ENCODE measurements at regions not wholly inside any gene's neighbourhood (a gene's known extent, or its start where the extent isn't known, plus 50 kb on each side); places are given as distances from the start of the nearest gene placed in this dataset.

DNA sequence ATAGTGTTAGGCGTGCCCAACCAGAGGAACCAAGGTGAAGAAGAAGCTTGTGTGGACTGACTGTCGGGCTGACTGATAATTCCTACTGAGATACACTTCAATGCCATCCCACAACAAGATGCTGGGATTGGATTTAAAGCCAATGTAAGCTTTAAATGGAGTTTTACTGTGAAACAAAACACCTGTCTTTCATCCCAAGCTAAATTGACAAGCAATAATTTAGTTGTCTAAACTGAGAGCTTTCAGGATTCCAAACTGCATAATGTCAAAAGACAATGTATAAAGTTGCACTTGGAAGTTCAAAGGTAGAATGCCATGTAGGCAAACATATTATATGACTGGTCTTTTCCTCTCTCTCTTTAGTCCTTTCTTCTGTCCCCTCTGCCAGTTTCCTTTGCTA is 1025.3 kb upstream of the FANCL start:
- H3K27me3 ChIP-seq (ENCODE audit: low read length): no peaks in the 10 kb centered on the region
- no peaks in the 10 kb centered on the region for H3K36me3 ChIP-seq (ENCODE audit: low read length)
- no peaks in the 10 kb centered on the region for H3K79me2 ChIP-seq (ENCODE audit: insufficient read depth, low read length)
- TF ChIP-seq, protein P1, sequence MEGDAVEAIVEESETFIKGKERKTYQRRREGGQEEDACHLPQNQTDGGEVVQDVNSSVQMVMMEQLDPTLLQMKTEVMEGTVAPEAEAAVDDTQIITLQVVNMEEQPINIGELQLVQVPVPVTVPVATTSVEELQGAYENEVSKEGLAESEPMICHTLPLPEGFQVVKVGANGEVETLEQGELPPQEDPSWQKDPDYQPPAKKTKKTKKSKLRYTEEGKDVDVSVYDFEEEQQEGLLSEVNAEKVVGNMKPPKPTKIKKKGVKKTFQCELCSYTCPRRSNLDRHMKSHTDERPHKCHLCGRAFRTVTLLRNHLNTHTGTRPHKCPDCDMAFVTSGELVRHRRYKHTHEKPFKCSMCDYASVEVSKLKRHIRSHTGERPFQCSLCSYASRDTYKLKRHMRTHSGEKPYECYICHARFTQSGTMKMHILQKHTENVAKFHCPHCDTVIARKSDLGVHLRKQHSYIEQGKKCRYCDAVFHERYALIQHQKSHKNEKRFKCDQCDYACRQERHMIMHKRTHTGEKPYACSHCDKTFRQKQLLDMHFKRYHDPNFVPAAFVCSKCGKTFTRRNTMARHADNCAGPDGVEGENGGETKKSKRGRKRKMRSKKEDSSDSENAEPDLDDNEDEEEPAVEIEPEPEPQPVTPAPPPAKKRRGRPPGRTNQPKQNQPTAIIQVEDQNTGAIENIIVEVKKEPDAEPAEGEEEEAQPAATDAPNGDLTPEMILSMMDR (IDR thresholded peaks at IDR 0.05; ENCODE audit: insufficient read depth, low read length, poor library complexity, severe bottlenecking): no peak
- no peak for TF ChIP-seq EZH2phosphoT487 (conservative IDR thresholded peaks at IDR 0.05; ENCODE audit: low read length)
- H3K4me2 ChIP-seq (ENCODE audit: low read depth, low read length, poor library complexity, severe bottlenecking): no peak overlapping the region
- H3K9ac ChIP-seq (ENCODE audit: low read length): no peak overlapping the region
- no peak overlapping the region for H3K4me3 ChIP-seq (ENCODE audit: insufficient read depth, low read length, poor library complexity, severe bottlenecking)
- no peaks in the 10 kb centered on the region for H4K20me1 ChIP-seq (ENCODE audit: low read depth, low read length)
- H3F3A ChIP-seq (ENCODE audit: insufficient read depth): no peaks in the 10 kb centered on the region
- H3K9me3 ChIP-seq (ENCODE audit: insufficient read depth, low read length): no peaks in the 10 kb centered on the region
- no peak overlapping the region for H3K27ac ChIP-seq (ENCODE audit: low read depth, low read length)
- H3K9me2 ChIP-seq (replicated peaks; ENCODE audit: insufficient read depth, low read length): no peaks in the 10 kb centered on the region
- H2AFZ ChIP-seq (ENCODE audit: low read depth, low read length, severe bottlenecking): no peak overlapping the region

DNA sequence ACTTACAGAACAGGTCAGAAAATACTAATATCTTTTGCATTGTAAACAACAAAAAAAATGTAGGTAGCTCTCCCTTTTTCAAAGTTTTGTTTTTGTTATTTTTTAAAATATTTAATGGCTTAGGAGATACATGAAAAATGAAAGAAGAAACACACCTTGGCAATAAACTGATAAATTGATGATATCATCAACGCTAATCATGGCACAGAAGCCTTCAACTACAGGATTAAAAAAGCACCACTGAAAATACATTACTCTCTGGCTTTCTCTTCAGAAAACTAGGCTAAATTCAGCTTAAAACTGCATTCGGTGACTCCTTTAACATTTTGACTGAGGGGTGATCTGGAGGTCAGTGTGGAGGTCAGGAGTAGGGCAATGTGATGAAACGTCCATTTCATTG is 1018.8 kb upstream of the FANCL start:
- Histone ChIP-seq H3K9me3 (ENCODE audit: insufficient read depth, low read length) (no peaks in the 10 kb centered on the region), H4K20me1 (ENCODE audit: low read depth, low read length) (no peaks in the 10 kb centered on the region), H3F3A (ENCODE audit: insufficient read depth) (no peaks in the 10 kb centered on the region), H3K27me3 (ENCODE audit: low read length) (no peaks in the 10 kb centered on the region), H3K36me3 (ENCODE audit: low read length) (no peaks in the 10 kb centered on the region), H3K27ac (ENCODE audit: low read depth, low read length) (no peak overlapping the region), H2AFZ (ENCODE audit: low read depth, low read length, severe bottlenecking) (no peak overlapping the region), H3K4me2 (ENCODE audit: low read depth, low read length, poor library complexity, severe bottlenecking) (no peak overlapping the region), H3K9me2 (replicated peaks; ENCODE audit: insufficient read depth, low read length) (no peaks in the 10 kb centered on the region), H3K9ac (ENCODE audit: low read length) (no peak overlapping the region), H3K4me3 (ENCODE audit: insufficient read depth, low read length, poor library complexity, severe bottlenecking) (no peak overlapping the region), H3K79me2 (ENCODE audit: insufficient read depth, low read length) (no peaks in the 10 kb centered on the region)
- TF ChIP-seq, protein P1 (IDR thresholded peaks at IDR 0.05; ENCODE audit: insufficient read depth, low read length, poor library complexity, severe bottlenecking): no peak
- TF ChIP-seq EZH2phosphoT487 (conservative IDR thresholded peaks at IDR 0.05; ENCODE audit: low read length): no peak

DNA sequence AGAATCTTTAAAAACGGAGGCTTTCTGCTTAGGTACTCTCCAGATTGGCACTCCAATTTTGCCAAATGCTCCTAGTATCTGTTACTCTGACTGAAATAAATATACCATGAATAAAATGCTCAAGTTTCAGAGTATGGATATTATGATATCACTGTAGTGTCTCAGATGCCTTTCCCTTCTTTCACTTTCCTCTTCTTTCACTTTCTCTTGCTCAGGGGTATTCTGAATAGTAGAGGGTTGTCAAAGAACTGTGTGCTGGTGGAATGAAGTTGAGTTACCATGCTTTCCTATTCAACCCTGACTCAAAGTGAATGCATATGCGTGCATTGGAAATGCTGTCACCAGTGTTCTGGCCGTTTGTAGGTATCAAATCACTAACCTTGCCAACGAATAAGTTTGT is 1015.2 kb upstream of the FANCL start:
- H3K4me2 ChIP-seq (ENCODE audit: low read depth, low read length, poor library complexity, severe bottlenecking): no peak overlapping the region
- H3K9me2 ChIP-seq (replicated peaks; ENCODE audit: insufficient read depth, low read length): no peaks in the 10 kb centered on the region
- H3K4me3 ChIP-seq (ENCODE audit: insufficient read depth, low read length, poor library complexity, severe bottlenecking): no peak overlapping the region
- no peaks in the 10 kb centered on the region for H4K20me1 ChIP-seq (ENCODE audit: low read depth, low read length)
- H2AFZ ChIP-seq (ENCODE audit: low read depth, low read length, severe bottlenecking): no peak overlapping the region
- no peaks in the 10 kb centered on the region for H3K9me3 ChIP-seq (ENCODE audit: insufficient read depth, low read length)
- no peaks in the 10 kb centered on the region for H3K36me3 ChIP-seq (ENCODE audit: low read length)
- H3K79me2 ChIP-seq (ENCODE audit: insufficient read depth, low read length): no peaks in the 10 kb centered on the region
- H3K27me3 ChIP-seq (ENCODE audit: low read length): no peaks in the 10 kb centered on the region
- H3F3A ChIP-seq (ENCODE audit: insufficient read depth): no peaks in the 10 kb centered on the region
- no peak for TF ChIP-seq EZH2phosphoT487 (conservative IDR thresholded peaks at IDR 0.05; ENCODE audit: low read length)
- TF ChIP-seq, protein P1 (IDR thresholded peaks at IDR 0.05; ENCODE audit: insufficient read depth, low read length, poor library complexity, severe bottlenecking): no peak
- H3K27ac ChIP-seq (ENCODE audit: low read depth, low read length): no peak overlapping the region
- H3K9ac ChIP-seq (ENCODE audit: low read length): no peak overlapping the region
